ENCODE measurements at regions not wholly inside any gene's neighbourhood (a gene's known extent, or its start where the extent isn't known, plus 50 kb on each side); places are given as distances from the start of the nearest gene placed in this dataset.

DNA sequence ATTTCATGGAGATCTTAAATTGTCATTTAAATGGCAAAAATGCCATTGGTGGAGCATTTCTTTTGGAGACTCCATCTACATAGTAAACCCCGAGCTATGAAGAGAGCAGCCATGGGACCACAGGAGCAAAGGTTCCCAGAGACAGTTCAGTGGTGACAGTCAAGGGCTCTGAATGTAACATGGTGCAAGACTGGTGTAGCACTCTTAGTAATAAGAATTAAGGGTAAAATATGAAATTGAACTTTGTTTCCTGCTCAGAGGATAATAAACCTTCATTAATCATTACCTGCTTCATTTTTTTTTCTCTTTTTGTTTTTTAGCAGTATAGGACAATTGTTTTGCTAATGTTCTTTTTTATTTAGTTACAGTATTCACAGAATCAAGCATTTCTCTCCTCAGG, 717.5 kb upstream of the POM121L12 start:
- H3K27me3 ChIP-seq (ENCODE audit: insufficient read depth, poor library complexity, severe bottlenecking), result no peaks in the 10 kb centered on the region

DNA sequence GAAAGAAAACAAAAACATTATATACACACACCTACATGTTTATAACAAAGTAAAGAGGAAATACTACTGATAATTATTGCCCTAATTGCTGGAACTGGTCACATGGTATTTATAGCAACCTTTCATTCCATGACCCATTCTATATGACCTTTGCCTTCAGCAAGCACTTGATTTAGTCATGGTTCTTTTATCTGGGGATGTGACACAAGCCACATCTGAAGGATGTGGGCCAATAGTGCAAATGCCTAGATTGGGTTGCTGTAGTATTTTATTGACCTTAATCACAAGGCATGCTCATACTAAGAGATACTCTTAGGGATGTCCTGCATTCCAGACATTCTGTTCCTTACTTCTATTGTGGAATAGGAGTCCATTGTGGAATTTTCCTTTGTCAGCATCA, 723.5 kb upstream of the POM121L12 start:
- Histone ChIP-seq H3K4me3 (ENCODE audit: severe bottlenecking) (no peak overlapping the region), H3K36me3 (ENCODE audit: low read depth) (no peaks in the 10 kb centered on the region), H3K4me1 (ENCODE audit: insufficient read depth, poor library complexity, severe bottlenecking) (no peaks in the 10 kb centered on the region), H3K27me3 (ENCODE audit: insufficient read depth, poor library complexity, severe bottlenecking) (no peaks in the 10 kb centered on the region), H3K27ac (ENCODE audit: poor library complexity, severe bottlenecking) (no peak overlapping the region), H3K9me3 (ENCODE audit: severe bottlenecking) (no peaks in the 10 kb centered on the region)
- DNase-seq (ENCODE audit: low spot score) (no peak), ATAC-seq (ENCODE audit: low read depth) (no peak)
- TF ChIP-seq CTCF (IDR thresholded peaks at IDR 0.05; ENCODE audit: poor library complexity, severe bottlenecking), result no peak

More for the DNA sequence above, 717.5 kb upstream of the POM121L12 start:
- Histone ChIP-seq H3K9me3 (ENCODE audit: severe bottlenecking) (no peaks in the 10 kb centered on the region), H3K4me1 (ENCODE audit: insufficient read depth, poor library complexity, severe bottlenecking) (no peaks in the 10 kb centered on the region), H3K36me3 (ENCODE audit: low read depth) (no peaks in the 10 kb centered on the region), H3K27ac (ENCODE audit: poor library complexity, severe bottlenecking) (no peak overlapping the region), H3K4me3 (ENCODE audit: severe bottlenecking) (no peak overlapping the region)
- TF ChIP-seq CTCF (IDR thresholded peaks at IDR 0.05; ENCODE audit: poor library complexity, severe bottlenecking), result no peak
- no peak for DNase-seq (ENCODE audit: low spot score)
- no peak for ATAC-seq (ENCODE audit: low read depth)

DNA sequence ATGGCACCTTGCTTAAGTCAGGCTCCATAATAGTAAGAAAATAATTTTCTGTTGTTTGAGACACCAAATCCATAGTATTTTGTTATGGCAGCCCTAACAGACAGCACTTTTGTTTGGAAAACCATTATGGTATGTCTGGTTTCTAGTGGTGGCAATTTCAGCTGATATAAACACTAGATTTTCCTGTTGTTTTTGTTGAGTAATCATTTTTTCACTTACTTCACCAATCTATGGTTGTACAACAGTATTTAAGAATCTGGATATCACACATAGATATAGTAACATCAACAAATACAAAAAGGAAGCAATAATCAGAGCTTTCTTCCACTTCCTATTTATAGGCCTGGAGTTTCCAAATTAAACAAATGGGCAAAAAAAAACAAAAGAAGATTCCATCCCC, 725.8 kb upstream of the POM121L12 start:
- Histone ChIP-seq H3K4me1 (ENCODE audit: insufficient read depth, poor library complexity, severe bottlenecking) (no peaks in the 10 kb centered on the region), H3K9me3 (ENCODE audit: severe bottlenecking) (no peaks in the 10 kb centered on the region), H3K27me3 (ENCODE audit: insufficient read depth, poor library complexity, severe bottlenecking) (no peaks in the 10 kb centered on the region), H3K36me3 (ENCODE audit: low read depth) (no peaks in the 10 kb centered on the region), H3K4me3 (ENCODE audit: severe bottlenecking) (no peak overlapping the region), H3K27ac (ENCODE audit: poor library complexity, severe bottlenecking) (no peak overlapping the region)
- no peak for ATAC-seq (ENCODE audit: low read depth)
- no peak for DNase-seq (ENCODE audit: low spot score)
- TF ChIP-seq CTCF (IDR thresholded peaks at IDR 0.05; ENCODE audit: poor library complexity, severe bottlenecking), result no peak

DNA sequence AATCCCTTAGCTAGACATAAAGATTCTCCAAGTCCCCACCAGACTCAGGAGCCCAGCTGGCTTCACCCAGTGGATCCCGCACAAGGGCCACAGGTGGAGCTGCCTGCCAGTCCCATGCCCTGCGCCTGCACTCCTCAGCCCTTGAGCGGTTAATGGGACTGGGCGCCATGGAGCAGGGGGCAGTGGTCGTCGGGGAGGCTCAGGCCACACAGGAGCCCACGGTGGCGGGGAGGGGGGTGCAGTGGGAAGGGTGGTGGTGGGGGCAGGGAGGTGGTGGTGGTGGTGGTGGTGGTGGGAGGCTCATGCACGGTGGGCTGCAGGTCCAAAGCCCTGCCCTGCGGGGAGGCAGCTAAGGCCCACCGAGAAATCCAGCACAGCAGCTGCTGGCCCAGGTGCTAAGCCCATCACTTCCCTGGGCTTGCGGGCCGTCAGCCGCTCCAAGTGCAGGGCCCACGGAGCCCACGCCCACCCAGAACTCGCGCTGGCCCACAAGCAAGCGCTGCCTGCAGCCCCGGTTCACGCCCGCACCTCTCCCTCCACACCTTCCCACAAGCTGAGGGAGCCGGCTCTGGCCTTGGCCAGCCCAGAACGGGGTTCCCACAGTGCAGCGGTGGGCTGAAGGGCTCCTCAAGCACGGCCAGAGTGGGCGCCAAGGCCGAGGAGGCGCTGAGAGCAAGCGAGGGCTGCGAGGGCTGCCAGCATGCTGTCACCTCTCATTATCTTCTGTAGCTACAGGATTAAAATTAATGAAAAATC, 732.5 kb upstream of the POM121L12 start:
- ATAC-seq (ENCODE audit: low read depth), result no peak
- TF ChIP-seq CTCF (IDR thresholded peaks at IDR 0.05; ENCODE audit: poor library complexity, severe bottlenecking), result no peak

DNA sequence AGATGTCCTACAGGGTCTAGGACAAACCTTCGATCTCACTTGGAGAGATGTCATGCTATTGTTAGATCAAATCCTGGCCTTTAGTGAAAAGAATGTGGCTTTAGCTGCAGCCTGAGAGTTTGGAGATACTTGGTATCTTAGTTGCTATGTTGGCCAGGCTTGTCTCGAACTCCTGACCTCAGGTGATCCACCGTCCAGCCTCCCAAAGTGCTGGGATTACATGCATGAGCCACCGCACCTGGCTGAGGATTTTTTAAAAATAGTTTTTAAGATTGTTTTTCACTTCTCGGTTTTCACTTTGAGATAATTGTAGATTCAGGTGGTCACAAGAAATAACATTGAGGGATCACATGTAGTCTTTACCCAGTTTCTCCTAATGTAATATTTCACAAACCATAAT, 738.3 kb upstream of the POM121L12 start:
- H3K27ac ChIP-seq (ENCODE audit: poor library complexity, severe bottlenecking), result no peak overlapping the region
- no peaks in the 10 kb centered on the region for H3K9me3 ChIP-seq (ENCODE audit: severe bottlenecking)
- no peaks in the 10 kb centered on the region for H3K4me1 ChIP-seq (ENCODE audit: insufficient read depth, poor library complexity, severe bottlenecking)
- TF ChIP-seq CTCF (IDR thresholded peaks at IDR 0.05; ENCODE audit: poor library complexity, severe bottlenecking), result no peak
- no peak overlapping the region for H3K4me3 ChIP-seq (ENCODE audit: severe bottlenecking)
- DNase-seq (ENCODE audit: low spot score) (no peak), ATAC-seq (ENCODE audit: low read depth) (no peak)
- no peaks in the 10 kb centered on the region for H3K36me3 ChIP-seq (ENCODE audit: low read depth)
- H3K27me3 ChIP-seq (ENCODE audit: insufficient read depth, poor library complexity, severe bottlenecking), result no peaks in the 10 kb centered on the region

More for the DNA sequence above, 732.5 kb upstream of the POM121L12 start:
- H3K9me3 ChIP-seq (ENCODE audit: severe bottlenecking), result no peaks in the 10 kb centered on the region
- no peaks in the 10 kb centered on the region for H3K27me3 ChIP-seq (ENCODE audit: insufficient read depth, poor library complexity, severe bottlenecking)
- DNase-seq (ENCODE audit: low spot score), result no peak
- H3K4me1 ChIP-seq (ENCODE audit: insufficient read depth, poor library complexity, severe bottlenecking), result no peaks in the 10 kb centered on the region
- H3K36me3 ChIP-seq (ENCODE audit: low read depth), result no peaks in the 10 kb centered on the region
- H3K27ac ChIP-seq (ENCODE audit: poor library complexity, severe bottlenecking), result no peak overlapping the region
- no peak overlapping the region for H3K4me3 ChIP-seq (ENCODE audit: severe bottlenecking)

Data from RWPE2 (cell line).